ENCODE measurements at regions not wholly inside any gene's neighbourhood (a gene's known extent, or its start where the extent isn't known, plus 50 kb on each side); places are given as distances from the start of the nearest gene placed in this dataset.
"Not testable (repeated sequence)": the region's sequence is repeated elsewhere in the genome, so short reads cannot be mapped to it uniquely, and the experiment has no call there.

DNA sequence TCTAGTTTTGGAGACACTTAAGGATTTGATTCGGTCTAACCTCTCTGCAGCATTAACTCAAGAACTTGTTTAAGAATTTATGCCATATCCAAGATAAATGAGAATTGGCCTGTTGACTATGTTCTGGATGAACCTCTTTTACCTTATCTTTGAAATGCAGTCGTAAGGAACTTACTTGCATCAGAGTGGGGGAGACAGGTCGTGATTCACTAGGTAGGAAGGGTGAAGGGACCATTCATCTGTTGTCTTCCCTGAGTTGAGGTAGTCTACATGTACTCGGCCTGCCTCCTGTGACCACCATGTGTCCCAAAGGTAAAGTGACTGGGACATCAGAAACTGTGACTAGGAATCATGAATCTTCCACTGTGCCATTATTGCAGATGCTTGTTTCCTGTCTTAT lies 248.0 kb upstream of the P2RY1 start:
- no peak overlapping the region for H3K9ac ChIP-seq (ENCODE audit: low read length)
- no peaks in the 10 kb centered on the region for H3K4me1 ChIP-seq (ENCODE audit: control insufficient read depth, insufficient read depth, low read length)
- H3K27me3 ChIP-seq (ENCODE audit: control insufficient read depth, insufficient read depth, low read length) = no peaks in the 10 kb centered on the region
- no peaks in the 10 kb centered on the region for H3K36me3 ChIP-seq (ENCODE audit: control insufficient read depth, insufficient read depth, low read length)
- no peak overlapping the region for H3K4me3 ChIP-seq (ENCODE audit: low read length)
- H3K9me3 ChIP-seq (ENCODE audit: control insufficient read depth, low read length) = no peaks in the 10 kb centered on the region

DNA sequence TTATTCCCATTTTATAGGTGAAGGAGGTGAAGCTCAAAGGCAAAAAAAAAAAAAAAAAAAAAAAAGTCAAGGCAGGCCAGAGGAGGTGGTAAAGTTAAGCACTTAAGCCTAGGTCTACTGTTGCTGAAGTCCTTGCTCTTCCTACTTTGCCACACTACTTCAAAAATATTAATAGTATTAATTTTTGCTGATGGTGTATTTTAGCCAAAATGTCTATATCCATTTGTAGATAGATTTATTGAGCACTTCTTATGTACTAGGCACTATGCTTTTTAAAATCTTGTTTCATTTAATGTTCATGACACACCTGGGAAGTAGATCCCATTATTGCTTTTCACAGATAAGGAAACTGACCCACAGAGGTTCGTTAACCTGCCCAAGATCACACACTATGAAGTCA lies 247.1 kb upstream of the P2RY1 start:
- Histone ChIP-seq H3K9me3 (ENCODE audit: control insufficient read depth, low read length) (no peaks in the 10 kb centered on the region), H3K36me3 (ENCODE audit: control insufficient read depth, insufficient read depth, low read length) (no peaks in the 10 kb centered on the region), H3K9ac (ENCODE audit: low read length) (no peak overlapping the region), H3K4me1 (ENCODE audit: control insufficient read depth, insufficient read depth, low read length) (no peaks in the 10 kb centered on the region), H3K4me3 (ENCODE audit: low read length) (no peak overlapping the region), H3K27me3 (ENCODE audit: control insufficient read depth, insufficient read depth, low read length) (no peaks in the 10 kb centered on the region)

DNA sequence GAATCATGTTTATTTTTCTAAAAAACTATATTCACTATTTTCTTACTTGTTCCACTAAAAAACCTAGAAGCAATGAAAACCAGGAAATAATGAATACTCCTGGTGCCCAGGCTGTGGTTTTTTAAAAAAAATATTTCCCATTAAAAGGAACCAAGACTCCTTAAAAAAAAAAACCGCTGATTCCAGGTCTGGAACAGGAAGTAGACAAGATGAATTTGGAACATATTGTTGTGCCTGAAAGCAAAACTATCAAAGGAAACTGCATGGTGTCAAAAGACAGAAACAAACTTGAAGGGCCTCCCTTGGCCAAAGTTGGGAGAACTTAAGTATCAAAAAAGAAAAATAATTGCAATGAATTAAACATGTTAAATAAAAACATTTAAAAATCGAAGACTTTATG lies 245.3 kb upstream of the P2RY1 start:
- no peaks in the 10 kb centered on the region for H3K36me3 ChIP-seq (ENCODE audit: control insufficient read depth, insufficient read depth, low read length)
- H3K27me3 ChIP-seq (ENCODE audit: control insufficient read depth, insufficient read depth, low read length) = no peaks in the 10 kb centered on the region
- H3K9me3 ChIP-seq (ENCODE audit: control insufficient read depth, low read length) = no peaks in the 10 kb centered on the region
- no peak overlapping the region for H3K9ac ChIP-seq (ENCODE audit: low read length)
- no peaks in the 10 kb centered on the region for H3K4me1 ChIP-seq (ENCODE audit: control insufficient read depth, insufficient read depth, low read length)
- no peak overlapping the region for H3K4me3 ChIP-seq (ENCODE audit: low read length)

DNA sequence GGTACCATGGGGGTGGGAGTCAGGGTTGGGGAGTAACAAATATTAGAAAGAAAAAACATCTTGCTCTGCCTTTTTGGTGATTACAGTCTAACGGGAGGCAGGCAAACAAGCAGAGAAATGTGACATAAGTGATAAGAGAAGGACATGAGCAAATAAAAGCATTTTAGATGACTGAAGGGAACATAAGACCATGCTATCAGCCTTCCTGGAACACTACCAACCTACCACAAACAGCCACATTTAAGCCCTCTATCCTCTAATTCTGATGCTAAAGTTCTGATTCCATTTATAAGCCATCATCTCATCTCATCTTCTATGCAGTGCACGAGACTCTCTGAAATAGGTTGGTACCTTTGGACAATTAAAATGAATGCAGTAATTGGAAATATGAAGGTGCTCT lies 243.4 kb upstream of the P2RY1 start:
- Histone ChIP-seq H3K4me3 (ENCODE audit: low read length) (no peak overlapping the region), H3K36me3 (ENCODE audit: control insufficient read depth, insufficient read depth, low read length) (no peaks in the 10 kb centered on the region), H3K27me3 (ENCODE audit: control insufficient read depth, insufficient read depth, low read length) (no peaks in the 10 kb centered on the region), H3K9ac (ENCODE audit: low read length) (no peak overlapping the region), H3K4me1 (ENCODE audit: control insufficient read depth, insufficient read depth, low read length) (peaks cover 9% of the 10 kb centered on the region), H3K9me3 (ENCODE audit: control insufficient read depth, low read length) (no peaks in the 10 kb centered on the region)

DNA sequence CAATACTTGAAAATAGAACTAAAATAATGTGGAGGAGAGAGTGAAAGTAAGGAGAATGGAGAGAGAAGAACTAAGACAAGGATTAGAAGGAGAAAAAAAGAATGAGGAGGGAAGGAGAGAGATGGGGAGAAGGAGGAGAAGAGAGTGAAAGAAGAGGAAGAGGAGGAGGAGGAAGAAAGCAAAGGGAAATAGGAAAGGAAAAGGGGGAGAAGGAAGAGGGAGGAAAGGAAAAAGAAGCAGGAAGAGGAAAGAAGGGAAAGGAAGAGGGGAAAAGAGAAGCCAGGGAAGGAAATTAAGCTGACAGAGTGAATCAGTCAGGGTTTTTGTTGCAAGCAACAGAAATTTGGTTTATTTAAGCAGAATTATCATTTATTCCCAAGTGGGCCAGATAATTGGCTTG lies 241.7 kb upstream of the P2RY1 start:
- Histone ChIP-seq H3K9me3 (ENCODE audit: control insufficient read depth, low read length) (no peaks in the 10 kb centered on the region), H3K27me3 (ENCODE audit: control insufficient read depth, insufficient read depth, low read length) (no peaks in the 10 kb centered on the region), H3K9ac (ENCODE audit: low read length) (no peak overlapping the region), H3K36me3 (ENCODE audit: control insufficient read depth, insufficient read depth, low read length) (no peaks in the 10 kb centered on the region), H3K4me1 (ENCODE audit: control insufficient read depth, insufficient read depth, low read length) (peaks cover 13% of the 10 kb centered on the region), H3K4me3 (ENCODE audit: low read length) (no peak overlapping the region)

DNA sequence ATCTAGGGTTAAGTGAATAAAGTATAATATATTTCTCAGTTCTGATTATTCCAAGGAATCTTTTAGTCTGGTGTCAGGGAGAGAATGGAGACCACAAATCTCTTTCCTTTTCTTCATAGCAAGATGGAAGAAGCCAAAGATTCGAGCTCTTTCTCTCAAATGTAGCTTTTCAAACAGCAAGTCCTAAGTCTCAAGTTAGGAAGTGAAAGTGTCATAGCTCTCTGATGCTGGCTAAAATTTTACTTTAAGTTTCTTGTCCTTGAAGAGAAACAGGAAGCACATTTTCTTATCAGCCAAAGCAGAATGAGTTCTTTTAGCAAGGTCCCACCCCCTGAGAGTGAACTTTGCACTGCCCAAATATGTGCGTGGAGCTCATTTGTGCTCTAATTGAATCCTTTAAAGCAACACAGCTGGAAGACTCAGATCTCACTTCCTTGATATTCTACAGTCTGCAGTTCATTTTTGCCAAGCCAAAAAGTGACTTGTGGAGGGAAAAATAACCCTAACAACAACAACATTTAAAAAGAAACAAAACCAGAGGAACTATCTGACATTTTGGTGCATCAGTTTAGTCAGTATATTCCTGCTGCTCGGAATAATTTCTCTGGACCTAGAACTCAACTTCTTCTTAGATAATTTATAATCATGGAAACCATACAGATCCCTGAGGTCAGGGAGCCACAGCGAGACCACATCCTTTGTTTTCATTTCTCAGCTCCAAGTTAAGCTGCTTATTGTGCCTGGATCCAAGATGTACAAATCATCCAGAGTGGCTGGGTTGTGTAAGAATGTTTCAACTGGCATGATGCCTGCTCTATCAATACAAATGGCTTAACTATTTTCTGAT lies 238.7 kb upstream of the P2RY1 start:
- Histone ChIP-seq H3K4me3 (ENCODE audit: low read length) (peak overlapping the region; percentile 9), H3K9me3 (ENCODE audit: control insufficient read depth, low read length) (no peaks in the 10 kb centered on the region), H3K27me3 (ENCODE audit: control insufficient read depth, insufficient read depth, low read length) (no peaks in the 10 kb centered on the region), H3K9ac (ENCODE audit: low read length) (peak overlapping the region; percentile 2), H3K4me1 (ENCODE audit: control insufficient read depth, insufficient read depth, low read length) (peaks cover 13% of the 10 kb centered on the region), H3K36me3 (ENCODE audit: control insufficient read depth, insufficient read depth, low read length) (no peaks in the 10 kb centered on the region)

DNA sequence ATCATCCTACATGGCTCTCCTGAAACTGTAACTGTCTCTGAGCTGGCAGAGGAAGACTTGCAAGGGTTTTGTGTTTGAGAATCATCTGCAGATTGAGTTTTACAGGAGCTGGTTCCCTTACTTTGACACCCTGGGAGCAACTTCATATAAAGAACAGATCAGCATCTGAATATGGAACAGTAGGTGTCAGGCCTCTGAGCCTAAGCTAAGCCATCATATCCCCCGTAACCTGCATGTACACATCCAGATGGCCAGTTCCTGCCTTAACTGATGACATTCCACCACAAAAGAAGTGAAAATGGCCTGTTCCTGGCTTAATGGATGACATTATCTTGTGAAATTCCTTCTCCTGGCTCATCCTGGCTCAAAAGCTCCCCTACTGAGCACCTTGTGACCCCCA lies 238.1 kb upstream of the P2RY1 start:
- not testable (repeated sequence) for H3K27me3 ChIP-seq (ENCODE audit: control insufficient read depth, insufficient read depth, low read length)
- peak overlapping the region; percentile 2 for H3K9ac ChIP-seq (ENCODE audit: low read length)

DNA sequence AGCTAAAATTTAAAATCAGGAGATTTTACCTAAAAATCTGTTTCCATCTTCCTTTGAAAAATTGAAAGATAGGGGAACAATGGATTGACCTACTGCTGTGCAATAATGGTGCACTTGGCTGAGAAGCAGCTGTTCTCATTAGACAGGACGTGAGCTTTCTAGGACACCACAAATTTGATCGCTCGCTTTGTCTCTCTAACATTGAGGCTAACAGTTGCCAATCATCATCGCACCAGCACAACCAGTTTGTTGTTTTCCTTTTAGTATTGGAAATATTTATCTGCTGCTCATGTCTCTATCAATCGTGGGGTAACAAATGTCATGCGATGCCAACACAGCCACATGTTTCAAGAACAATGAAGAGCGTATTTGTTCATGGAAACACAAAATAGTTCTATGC lies 228.8 kb upstream of the P2RY1 start:
- H3K4me1 ChIP-seq (ENCODE audit: control insufficient read depth, insufficient read depth, low read length) = no peaks in the 10 kb centered on the region
- no peaks in the 10 kb centered on the region for H3K9me3 ChIP-seq (ENCODE audit: control insufficient read depth, low read length)
- H3K9ac ChIP-seq (ENCODE audit: low read length) = no peak overlapping the region
- H3K36me3 ChIP-seq (ENCODE audit: control insufficient read depth, insufficient read depth, low read length) = no peaks in the 10 kb centered on the region
- H3K27me3 ChIP-seq (ENCODE audit: control insufficient read depth, insufficient read depth, low read length) = no peaks in the 10 kb centered on the region
- no peak overlapping the region for H3K4me3 ChIP-seq (ENCODE audit: low read length)

More for the DNA sequence above, 238.1 kb upstream of the P2RY1 start:
- not testable (repeated sequence) for H3K36me3 ChIP-seq (ENCODE audit: control insufficient read depth, insufficient read depth, low read length); H3K9me3 ChIP-seq (ENCODE audit: control insufficient read depth, low read length)
- H3K4me3 ChIP-seq (ENCODE audit: low read length) = peak overlapping the region; percentile 9
- H3K4me1 ChIP-seq (ENCODE audit: control insufficient read depth, insufficient read depth, low read length) = peaks cover 13% of the 10 kb centered on the region

DNA sequence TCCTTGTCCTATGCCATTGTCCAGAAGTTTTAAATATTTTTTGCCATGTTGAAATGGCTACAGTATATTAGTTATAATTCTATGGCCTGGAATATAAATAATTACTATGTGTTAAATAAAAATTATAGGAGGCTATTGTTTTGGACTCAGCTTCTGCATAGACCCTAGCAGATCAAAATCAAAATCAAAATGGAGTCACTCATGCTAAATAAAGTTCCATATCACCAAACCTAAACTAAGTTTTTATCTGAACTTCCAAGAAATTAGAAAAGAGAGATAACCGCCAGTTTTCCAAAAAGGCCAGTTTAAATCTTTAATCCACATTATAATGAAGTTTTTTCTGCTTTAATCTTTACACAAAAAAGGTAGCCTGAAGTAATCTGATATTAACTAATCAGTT lies 227.8 kb upstream of the P2RY1 start:
- H3K9ac ChIP-seq (ENCODE audit: low read length) = no peak overlapping the region
- H3K9me3 ChIP-seq (ENCODE audit: control insufficient read depth, low read length) = no peaks in the 10 kb centered on the region
- no peaks in the 10 kb centered on the region for H3K4me1 ChIP-seq (ENCODE audit: control insufficient read depth, insufficient read depth, low read length)
- H3K27me3 ChIP-seq (ENCODE audit: control insufficient read depth, insufficient read depth, low read length) = no peaks in the 10 kb centered on the region
- no peak overlapping the region for H3K4me3 ChIP-seq (ENCODE audit: low read length)
- no peaks in the 10 kb centered on the region for H3K36me3 ChIP-seq (ENCODE audit: control insufficient read depth, insufficient read depth, low read length)

DNA sequence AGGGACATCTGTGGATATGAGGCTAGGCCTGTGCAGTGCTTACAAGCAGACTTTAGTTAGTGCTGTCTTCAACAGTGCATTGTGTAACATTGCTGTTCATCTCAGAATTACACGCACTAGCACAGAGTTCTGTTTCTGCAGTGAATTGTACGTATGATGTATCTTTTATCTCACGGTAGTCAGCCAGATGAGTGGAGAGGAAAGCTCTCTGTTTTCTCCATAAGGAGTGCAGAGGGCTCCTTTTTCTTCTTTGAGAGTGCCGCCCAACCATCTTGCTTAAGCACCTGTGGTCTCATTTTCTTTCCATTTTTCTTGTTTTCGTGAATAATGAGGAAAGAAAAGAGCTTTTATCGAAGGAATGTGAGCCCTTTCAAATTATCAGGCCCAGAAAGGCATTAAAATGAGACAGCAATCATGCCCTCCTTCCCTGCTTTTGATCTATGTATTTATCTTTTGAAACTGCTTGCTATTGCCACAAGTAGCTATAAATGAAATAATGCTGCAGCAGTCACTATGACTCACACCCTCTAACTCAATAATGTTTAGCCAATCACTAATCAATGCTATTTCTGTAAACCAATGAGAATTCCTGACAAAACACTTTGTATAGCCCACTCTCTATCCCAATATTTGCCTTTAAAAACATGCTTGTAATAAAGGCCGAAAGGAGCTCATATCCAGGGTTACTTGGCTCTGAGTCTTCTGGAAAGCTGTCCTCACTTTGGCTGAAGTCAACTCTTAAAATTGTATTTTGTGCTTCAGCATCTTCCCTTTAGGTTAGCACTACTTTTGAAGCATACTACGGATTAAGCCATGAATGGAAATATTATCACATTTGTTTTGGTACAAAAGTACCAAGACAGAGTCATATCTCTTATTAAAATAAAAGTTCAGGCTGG lies 226.0 kb upstream of the P2RY1 start:
- H3K4me1 ChIP-seq (ENCODE audit: control insufficient read depth, insufficient read depth, low read length) = no peaks in the 10 kb centered on the region
- H3K27me3 ChIP-seq (ENCODE audit: control insufficient read depth, insufficient read depth, low read length) = no peaks in the 10 kb centered on the region
- H3K4me3 ChIP-seq (ENCODE audit: low read length) = no peak overlapping the region
- H3K9ac ChIP-seq (ENCODE audit: low read length) = no peak overlapping the region
- no peaks in the 10 kb centered on the region for H3K9me3 ChIP-seq (ENCODE audit: control insufficient read depth, low read length)
- no peaks in the 10 kb centered on the region for H3K36me3 ChIP-seq (ENCODE audit: control insufficient read depth, insufficient read depth, low read length)

DNA sequence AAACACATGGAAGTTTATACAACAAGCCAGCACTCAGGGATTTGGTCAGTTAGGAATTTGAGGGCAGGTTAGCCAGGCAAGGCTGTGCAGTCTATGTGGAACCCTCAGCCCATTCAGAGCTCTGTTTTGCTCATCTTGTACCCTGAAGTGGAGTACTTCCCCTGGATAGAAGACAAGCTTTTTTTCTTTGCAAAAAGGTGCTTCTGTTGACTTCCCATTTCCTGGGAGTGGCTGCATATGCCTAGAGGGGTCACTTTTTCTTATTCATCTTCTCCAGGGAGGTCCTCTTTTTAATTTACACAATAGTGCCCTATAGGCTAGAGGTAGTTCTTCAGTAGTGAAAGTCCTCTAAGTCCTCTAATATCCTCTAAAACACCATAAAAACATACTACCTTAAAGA lies 225.0 kb upstream of the P2RY1 start:
- Histone ChIP-seq H3K4me3 (ENCODE audit: low read length) (no peak overlapping the region), H3K9ac (ENCODE audit: low read length) (no peak overlapping the region), H3K27me3 (ENCODE audit: control insufficient read depth, insufficient read depth, low read length) (no peaks in the 10 kb centered on the region), H3K4me1 (ENCODE audit: control insufficient read depth, insufficient read depth, low read length) (no peaks in the 10 kb centered on the region), H3K36me3 (ENCODE audit: control insufficient read depth, insufficient read depth, low read length) (no peaks in the 10 kb centered on the region), H3K9me3 (ENCODE audit: control insufficient read depth, low read length) (no peaks in the 10 kb centered on the region)

DNA sequence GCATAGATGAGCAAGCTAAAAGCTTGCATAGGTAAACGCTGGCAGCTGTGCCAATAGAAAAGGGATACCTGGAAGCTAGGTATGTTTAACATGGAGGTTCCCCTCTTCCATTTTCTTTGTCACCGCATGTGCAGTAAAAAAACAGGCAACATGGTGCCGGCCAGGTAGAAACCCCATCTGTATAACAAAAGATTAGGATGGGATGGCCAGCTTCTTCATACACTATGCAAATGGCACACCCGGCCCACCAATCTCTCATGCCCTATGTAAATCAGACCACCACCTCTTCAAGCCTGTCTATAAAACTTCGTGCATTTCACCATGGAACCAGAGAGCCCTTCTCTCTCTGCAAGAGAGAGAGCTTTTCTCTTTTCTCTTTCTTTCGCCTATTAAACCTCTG lies 224.3 kb upstream of the P2RY1 start:
- no peaks in the 10 kb centered on the region for H3K9me3 ChIP-seq (ENCODE audit: control insufficient read depth, low read length)
- no peaks in the 10 kb centered on the region for H3K27me3 ChIP-seq (ENCODE audit: control insufficient read depth, insufficient read depth, low read length)
- no peaks in the 10 kb centered on the region for H3K36me3 ChIP-seq (ENCODE audit: control insufficient read depth, insufficient read depth, low read length)
- H3K4me1 ChIP-seq (ENCODE audit: control insufficient read depth, insufficient read depth, low read length) = no peaks in the 10 kb centered on the region
- no peak overlapping the region for H3K4me3 ChIP-seq (ENCODE audit: low read length)
- H3K9ac ChIP-seq (ENCODE audit: low read length) = no peak overlapping the region
